ENCODE measurements at regions not wholly inside any gene's neighbourhood (a gene's known extent, or its start where the extent isn't known, plus 50 kb on each side); places are given as distances from the start of the nearest gene placed in this dataset.

- no peak for TF ChIP-seq NFIC (IDR thresholded peaks at IDR 0.05)
Measured at GRCh38 chr20:7703551-7703961, 236.7 kb downstream of the HAO1 start.

GRCh38 chr20:7703996-7704395 lies 236.3 kb downstream of the HAO1 start:
- TF ChIP-seq CREB1 (IDR thresholded peaks at IDR 0.05; ENCODE audit: low read depth) (no peak), TEAD4 (IDR thresholded peaks at IDR 0.05) (no peak), FOXM1 (IDR thresholded peaks at IDR 0.05; ENCODE audit: borderline replicate concordance, low read depth) (no peak), EGR1 (IDR thresholded peaks at IDR 0.05) (no peak), CEBPB (IDR thresholded peaks at IDR 0.05) (no peak), REST (IDR thresholded peaks at IDR 0.05; ENCODE audit: low read depth) (no peak), ZBTB7A (IDR thresholded peaks at IDR 0.05; ENCODE audit: low read depth) (no peak), NFIC (IDR thresholded peaks at IDR 0.05) (no peak), TAF1 (IDR thresholded peaks at IDR 0.05; ENCODE audit: low read depth) (no peak), YY1 (IDR thresholded peaks at IDR 0.05; ENCODE audit: low read depth) (no peak), USF1 (IDR thresholded peaks at IDR 0.05) (no peak), EP300 (IDR thresholded peaks at IDR 0.05; ENCODE audit: borderline replicate concordance) (no peak), RAD21 (IDR thresholded peaks at IDR 0.05; ENCODE audit: low read depth) (no peak), TCF12 (IDR thresholded peaks at IDR 0.05; ENCODE audit: low read depth) (no peak), MAX (IDR thresholded peaks at IDR 0.05) (no peak)

GRCh38 chr20:7708112-7708511 lies 232.1 kb downstream of the HAO1 start:
- TF ChIP-seq YY1 (IDR thresholded peaks at IDR 0.05; ENCODE audit: low read depth) (no peak), USF1 (IDR thresholded peaks at IDR 0.05) (no peak), EP300 (IDR thresholded peaks at IDR 0.05; ENCODE audit: borderline replicate concordance) (no peak), RAD21 (IDR thresholded peaks at IDR 0.05; ENCODE audit: low read depth) (no peak), FOXM1 (IDR thresholded peaks at IDR 0.05; ENCODE audit: borderline replicate concordance, low read depth) (no peak), TCF12 (IDR thresholded peaks at IDR 0.05; ENCODE audit: low read depth) (no peak), REST (IDR thresholded peaks at IDR 0.05; ENCODE audit: low read depth) (no peak), NFIC (IDR thresholded peaks at IDR 0.05) (no peak), EGR1 (IDR thresholded peaks at IDR 0.05) (no peak), TEAD4 (IDR thresholded peaks at IDR 0.05) (no peak), CEBPB (IDR thresholded peaks at IDR 0.05) (no peak), TAF1 (IDR thresholded peaks at IDR 0.05; ENCODE audit: low read depth) (no peak), CREB1 (IDR thresholded peaks at IDR 0.05; ENCODE audit: low read depth) (no peak), ZBTB7A (IDR thresholded peaks at IDR 0.05; ENCODE audit: low read depth) (no peak), MAX (IDR thresholded peaks at IDR 0.05) (no peak)

GRCh38 chr20:7708782-7709181 lies 231.5 kb downstream of the HAO1 start:
- TF ChIP-seq RAD21 (IDR thresholded peaks at IDR 0.05; ENCODE audit: low read depth) (no peak), TEAD4 (IDR thresholded peaks at IDR 0.05) (no peak), NFIC (IDR thresholded peaks at IDR 0.05) (no peak), YY1 (IDR thresholded peaks at IDR 0.05; ENCODE audit: low read depth) (no peak), TAF1 (IDR thresholded peaks at IDR 0.05; ENCODE audit: low read depth) (no peak), USF1 (IDR thresholded peaks at IDR 0.05) (no peak), CREB1 (IDR thresholded peaks at IDR 0.05; ENCODE audit: low read depth) (no peak), TCF12 (IDR thresholded peaks at IDR 0.05; ENCODE audit: low read depth) (no peak)

- TF ChIP-seq MAX (IDR thresholded peaks at IDR 0.05), result no peak
- no peak for TF ChIP-seq EP300 (IDR thresholded peaks at IDR 0.05; ENCODE audit: borderline replicate concordance)
- no peak for TF ChIP-seq TCF12 (IDR thresholded peaks at IDR 0.05; ENCODE audit: low read depth)
- TF ChIP-seq ZBTB7A (IDR thresholded peaks at IDR 0.05; ENCODE audit: low read depth), result no peak
- TF ChIP-seq RAD21 (IDR thresholded peaks at IDR 0.05; ENCODE audit: low read depth), result no peak
- TF ChIP-seq NFIC (IDR thresholded peaks at IDR 0.05), result no peak
- TF ChIP-seq YY1 (IDR thresholded peaks at IDR 0.05; ENCODE audit: low read depth), result no peak
- TF ChIP-seq REST (IDR thresholded peaks at IDR 0.05; ENCODE audit: low read depth), result no peak
- TF ChIP-seq EGR1 (IDR thresholded peaks at IDR 0.05), result no peak
- TF ChIP-seq TAF1 (IDR thresholded peaks at IDR 0.05; ENCODE audit: low read depth), result no peak
- no peak for TF ChIP-seq FOXM1 (IDR thresholded peaks at IDR 0.05; ENCODE audit: borderline replicate concordance, low read depth)
- no peak for TF ChIP-seq CEBPB (IDR thresholded peaks at IDR 0.05)
- TF ChIP-seq USF1 (IDR thresholded peaks at IDR 0.05), result no peak
- no peak for TF ChIP-seq CREB1 (IDR thresholded peaks at IDR 0.05; ENCODE audit: low read depth)
- no peak for TF ChIP-seq TEAD4 (IDR thresholded peaks at IDR 0.05)
Measured at GRCh38 chr20:7710440-7710839, 229.8 kb downstream of the HAO1 start.
